ENCODE measurements at regions not wholly inside any gene's neighbourhood (a gene's known extent, or its start where the extent isn't known, plus 50 kb on each side); places are given as distances from the start of the nearest gene placed in this dataset.

- ChIA-PET POLR2A (no interaction called here), CTCF (ENCODE audit: unreplicated experiment) (no interaction called here)
- H3K9me2 ChIP-seq (ENCODE audit: insufficient read depth, low read length), result no peaks in the 10 kb centered on the region
- no peak overlapping the region for H3K4me2 ChIP-seq (ENCODE audit: low read length)
- H2AFZ ChIP-seq (ENCODE audit: low read length), result no peak overlapping the region
- no peaks in the 10 kb centered on the region for H3K4me1 ChIP-seq (ENCODE audit: insufficient read depth, low read length, poor library complexity, severe bottlenecking)
- no peak overlapping the region for H3K4me3 ChIP-seq (ENCODE audit: low read depth, low read length, poor library complexity, severe bottlenecking)
- no peaks in the 10 kb centered on the region for H3K36me3 ChIP-seq (ENCODE audit: insufficient read depth, low read length)
- DNase-seq (ENCODE audit: low spot score), result no peak
- TF ChIP-seq CTCF (conservative IDR thresholded peaks at IDR 0.05; ENCODE audit: low read length) (no peak), EZH2phosphoT487 (IDR thresholded peaks at IDR 0.05; ENCODE audit: borderline replicate concordance, low read depth, low read length) (no peak)
- no TSS peak for BruUV-seq (replicated peaks)
- H3K9me3 ChIP-seq (ENCODE audit: low read length), result no peaks in the 10 kb centered on the region
- no peaks in the 10 kb centered on the region for H3K79me2 ChIP-seq (ENCODE audit: insufficient read depth, low read depth, low read length)
- intact Hi-C loops (cut with micrococcal nuclease; ENCODE audit: unreplicated experiment), result no loop called here
- no peaks in the 10 kb centered on the region for H4K20me1 ChIP-seq (ENCODE audit: insufficient read depth, low read length)
- no peak overlapping the region for H3K27ac ChIP-seq (ENCODE audit: low read depth, low read length, poor library complexity, severe bottlenecking)
These were observed 66.2 kb downstream of the FANCF start for GRCh38 chr11:22559416-22559815.

GRCh38 chr11:22558664-22559063 lies 67.0 kb downstream of the FANCF start:
- no peak for TF ChIP-seq CTCF (conservative IDR thresholded peaks at IDR 0.05; ENCODE audit: low read length)
- TF ChIP-seq EZH2phosphoT487 (IDR thresholded peaks at IDR 0.05; ENCODE audit: borderline replicate concordance, low read depth, low read length), result no peak
- H4K20me1 ChIP-seq (ENCODE audit: insufficient read depth, low read length), result no peaks in the 10 kb centered on the region
- no peak overlapping the region for H3K4me2 ChIP-seq (ENCODE audit: low read length)
- H2AFZ ChIP-seq (ENCODE audit: low read length), result no peak overlapping the region
- no peak overlapping the region for H3K4me3 ChIP-seq (ENCODE audit: low read depth, low read length, poor library complexity, severe bottlenecking)
- no peaks in the 10 kb centered on the region for H3K9me2 ChIP-seq (ENCODE audit: insufficient read depth, low read length)
- intact Hi-C loops (cut with micrococcal nuclease; ENCODE audit: unreplicated experiment), result no loop called here
- no TSS peak for BruUV-seq (replicated peaks)
- no peaks in the 10 kb centered on the region for H3K79me2 ChIP-seq (ENCODE audit: insufficient read depth, low read depth, low read length)
- H3K9me3 ChIP-seq (ENCODE audit: low read length), result no peaks in the 10 kb centered on the region
- CTCF ChIA-PET (ENCODE audit: unreplicated experiment), result no interaction called here
- no peak overlapping the region for H3K27ac ChIP-seq (ENCODE audit: low read depth, low read length, poor library complexity, severe bottlenecking)
- POLR2A ChIA-PET, result interaction anchor here (0.7 kb wide), 1 partner anchor 247 kb away, joined by 3 read pairs; no protein-coding TSS in a partner anchor
- DNase-seq (ENCODE audit: low spot score), result no peak
- no peaks in the 10 kb centered on the region for H3K4me1 ChIP-seq (ENCODE audit: insufficient read depth, low read length, poor library complexity, severe bottlenecking)
- no peaks in the 10 kb centered on the region for H3K36me3 ChIP-seq (ENCODE audit: insufficient read depth, low read length)

GRCh38 chr11:22556381-22556780 lies 69.2 kb downstream of the FANCF start:
- no peak for TF ChIP-seq EZH2phosphoT487 (IDR thresholded peaks at IDR 0.05; ENCODE audit: borderline replicate concordance, low read depth, low read length)
- TF ChIP-seq CTCF (conservative IDR thresholded peaks at IDR 0.05; ENCODE audit: low read length), result no peak
- no peaks in the 10 kb centered on the region for H3K36me3 ChIP-seq (ENCODE audit: insufficient read depth, low read length)
- no peak overlapping the region for H3K4me2 ChIP-seq (ENCODE audit: low read length)
- no peaks in the 10 kb centered on the region for H3K4me1 ChIP-seq (ENCODE audit: insufficient read depth, low read length, poor library complexity, severe bottlenecking)
- CTCF ChIA-PET (ENCODE audit: unreplicated experiment), result no interaction called here
- no peaks in the 10 kb centered on the region for H3K9me2 ChIP-seq (ENCODE audit: insufficient read depth, low read length)
- no peaks in the 10 kb centered on the region for H3K79me2 ChIP-seq (ENCODE audit: insufficient read depth, low read depth, low read length)
- no peaks in the 10 kb centered on the region for H4K20me1 ChIP-seq (ENCODE audit: insufficient read depth, low read length)
- no peak overlapping the region for H2AFZ ChIP-seq (ENCODE audit: low read length)
- H3K9me3 ChIP-seq (ENCODE audit: low read length), result no peaks in the 10 kb centered on the region
- no TSS peak for BruUV-seq (replicated peaks)
- DNase-seq (ENCODE audit: low spot score), result no peak
- POLR2A ChIA-PET, result interaction anchor here (0.6 kb wide), 1 partner anchor 24 kb away, joined by 5 read pairs; no protein-coding TSS in a partner anchor
- H3K27ac ChIP-seq (ENCODE audit: low read depth, low read length, poor library complexity, severe bottlenecking), result no peak overlapping the region
- no peak overlapping the region for H3K4me3 ChIP-seq (ENCODE audit: low read depth, low read length, poor library complexity, severe bottlenecking)
- intact Hi-C loops (cut with micrococcal nuclease; ENCODE audit: unreplicated experiment), result no loop called here
